ENCODE measurements at regions not wholly inside any gene's neighbourhood (a gene's known extent, or its start where the extent isn't known, plus 50 kb on each side); places are given as distances from the start of the nearest gene placed in this dataset.
"Not testable (repeated sequence)": the region's sequence is repeated elsewhere in the genome, so short reads cannot be mapped to it uniquely, and the experiment has no call there.

DNA sequence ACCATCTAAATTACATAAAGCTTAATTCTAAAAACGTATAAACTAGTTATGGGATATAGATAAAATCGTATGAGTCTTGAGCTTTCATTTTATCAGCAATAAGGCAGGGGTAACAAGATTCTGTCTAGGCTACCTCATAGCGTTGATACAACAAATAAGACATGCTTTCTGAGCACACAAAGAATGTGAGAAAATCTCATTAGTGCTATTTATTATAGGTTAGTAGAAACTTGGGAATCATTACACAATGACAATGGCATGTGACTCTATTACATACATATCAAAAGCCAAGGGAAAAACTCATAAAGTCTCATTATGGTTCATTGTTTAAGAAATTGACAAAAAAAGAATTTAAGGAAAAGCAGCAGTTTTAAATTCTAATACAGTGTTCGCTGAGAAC, 448.6 kb downstream of the PLK2 start:
- ATAC-seq: no peak

DNA sequence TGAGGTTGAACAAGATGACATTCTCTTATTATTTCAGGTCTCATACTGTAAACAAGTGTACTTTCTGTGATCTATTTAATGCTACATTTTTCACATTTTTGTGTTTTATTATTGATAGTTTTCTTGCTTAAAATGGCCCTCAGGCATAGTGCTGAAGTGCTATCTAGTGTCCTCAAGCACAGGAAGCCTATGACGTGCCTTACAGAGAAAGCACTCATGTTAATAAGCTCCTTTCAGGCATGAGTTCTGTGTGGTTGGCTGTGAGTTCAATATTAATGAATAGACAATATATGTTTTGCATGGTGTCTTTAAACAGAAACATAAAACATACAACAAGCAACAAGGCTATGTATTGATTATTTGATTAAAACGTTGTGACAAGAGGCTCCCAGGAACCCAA, 450.1 kb downstream of the PLK2 start:
- no peak for ATAC-seq

DNA sequence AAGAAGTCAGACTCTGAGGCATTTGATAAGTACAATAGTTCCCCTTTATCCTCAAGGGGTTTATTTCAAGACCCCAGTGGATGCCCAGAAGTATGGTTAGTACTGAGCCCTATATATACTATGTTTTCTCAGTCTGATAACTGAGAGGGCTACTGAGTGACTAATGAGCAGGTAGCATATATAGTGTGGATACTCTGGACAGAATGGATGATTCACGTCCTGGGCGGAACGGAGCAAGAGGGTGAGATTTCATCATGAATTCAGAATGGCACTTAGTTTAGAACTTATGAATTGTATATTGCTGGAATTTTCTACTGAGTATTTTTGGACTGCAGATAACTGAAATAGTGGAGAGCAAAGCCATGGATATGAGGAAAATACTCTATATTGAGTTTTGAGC, 457.6 kb downstream of the PLK2 start:
- no peak for ATAC-seq

DNA sequence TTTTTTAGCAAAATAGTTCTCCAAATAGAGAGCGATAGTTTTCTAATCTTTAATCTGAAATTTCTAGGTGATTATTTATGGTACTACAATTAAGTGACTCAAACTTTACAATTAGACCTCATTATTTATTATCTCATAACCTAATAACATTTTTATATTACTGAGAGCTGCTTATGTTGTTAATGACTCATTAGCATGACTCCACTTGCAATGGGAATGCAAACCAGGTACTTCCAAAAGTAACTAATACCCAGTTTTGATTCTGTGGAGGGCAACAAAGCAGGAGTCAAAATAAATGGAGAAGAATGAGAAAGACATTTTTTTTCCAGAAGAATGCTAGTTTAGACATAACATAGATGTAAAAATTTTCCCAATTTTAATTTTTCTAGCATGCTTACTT, 466.0 kb downstream of the PLK2 start:
- ATAC-seq: no peak

GRCh38 chr5:57989378-57989777, 470.5 kb downstream of the PLK2 start:
- no peak for ATAC-seq

DNA sequence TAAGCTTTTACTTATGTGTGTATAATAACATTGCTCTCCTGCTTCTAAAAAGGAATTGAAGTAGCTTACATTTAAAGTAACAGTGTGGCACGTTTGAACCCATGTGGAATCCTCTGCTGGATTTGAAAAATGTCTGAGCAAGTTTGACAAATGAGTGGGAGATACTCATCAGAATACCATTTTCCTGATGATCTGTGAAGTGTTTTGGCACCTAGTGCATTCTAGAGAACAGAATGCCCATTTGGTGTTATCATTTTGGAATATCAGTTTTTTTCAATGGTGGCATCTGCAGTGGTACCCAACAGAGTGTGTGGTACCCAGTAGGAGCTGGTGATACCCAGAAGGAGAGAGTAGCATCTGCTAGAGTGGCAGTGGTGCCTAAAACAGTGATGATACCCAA, 471.1 kb downstream of the PLK2 start:
- ATAC-seq: no peak

GRCh38 chr5:57987552-57987951, 472.3 kb downstream of the PLK2 start:
- ATAC-seq: no peak

- ATAC-seq: no peak
Observed at GRCh38 chr5:57986761-57987341, 473.0 kb downstream of the PLK2 start.

DNA sequence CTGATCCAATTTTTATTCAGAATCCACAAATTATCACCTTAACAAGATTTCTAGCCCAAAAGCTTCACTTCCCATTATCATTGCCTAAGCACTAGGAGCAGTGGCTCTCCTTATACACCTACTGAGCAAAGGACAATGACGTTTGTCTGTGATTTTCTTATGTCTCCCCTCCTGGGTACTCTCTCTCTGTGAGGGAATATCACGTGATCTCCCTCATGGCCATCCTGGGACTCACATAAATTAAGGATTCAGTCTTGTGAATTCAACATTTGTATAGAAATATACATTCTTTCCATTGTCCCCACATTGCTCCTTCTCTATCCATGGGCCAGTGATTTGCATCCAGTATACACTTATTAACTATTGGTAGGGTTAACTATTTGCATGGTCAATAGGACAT, 476.5 kb downstream of the PLK2 start:
- ATAC-seq: no peak

GRCh38 chr5:57979671-57980070, 480.2 kb downstream of the PLK2 start:
- ATAC-seq: no peak

- ATAC-seq: no peak
Observed at GRCh38 chr5:57976506-57976905, 483.4 kb downstream of the PLK2 start.

- not testable (repeated sequence) for ATAC-seq
Observed at GRCh38 chr5:57972099-57972498, 487.8 kb downstream of the PLK2 start.

DNA sequence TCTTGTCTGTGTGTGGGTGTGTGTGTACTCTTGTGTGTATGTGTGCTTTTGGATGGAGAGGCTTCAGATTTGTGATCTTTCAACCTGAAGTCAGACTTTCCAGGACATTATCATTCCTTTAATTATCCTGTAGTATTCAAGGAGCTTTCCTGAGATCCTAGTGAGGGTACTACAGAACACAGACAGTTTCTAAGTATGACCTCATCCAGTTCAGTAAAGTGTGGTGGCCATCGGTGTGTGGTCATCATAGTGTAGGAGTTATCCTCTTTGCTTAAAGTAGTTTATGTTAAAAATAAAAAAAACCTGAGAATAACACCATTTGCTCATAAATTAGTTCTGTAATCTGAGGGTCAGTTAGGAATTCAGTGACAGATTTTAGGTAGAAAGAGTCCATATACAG, 478.0 kb upstream of the ACTBL2 start:
- no peak for ATAC-seq

GRCh38 chr5:57956636-57957035, 474.0 kb upstream of the ACTBL2 start:
- ATAC-seq: no peak

- no peak for ATAC-seq
Observed at GRCh38 chr5:57955511-57955910, 472.9 kb upstream of the ACTBL2 start.

GRCh38 chr5:57953792-57954191, 471.2 kb upstream of the ACTBL2 start:
- ATAC-seq: no peak

- ATAC-seq: no peak
Observed at GRCh38 chr5:57950616-57951228, 468.1 kb upstream of the ACTBL2 start.

- ATAC-seq: no peak
Observed at GRCh38 chr5:57948091-57948490, 465.5 kb upstream of the ACTBL2 start.

DNA sequence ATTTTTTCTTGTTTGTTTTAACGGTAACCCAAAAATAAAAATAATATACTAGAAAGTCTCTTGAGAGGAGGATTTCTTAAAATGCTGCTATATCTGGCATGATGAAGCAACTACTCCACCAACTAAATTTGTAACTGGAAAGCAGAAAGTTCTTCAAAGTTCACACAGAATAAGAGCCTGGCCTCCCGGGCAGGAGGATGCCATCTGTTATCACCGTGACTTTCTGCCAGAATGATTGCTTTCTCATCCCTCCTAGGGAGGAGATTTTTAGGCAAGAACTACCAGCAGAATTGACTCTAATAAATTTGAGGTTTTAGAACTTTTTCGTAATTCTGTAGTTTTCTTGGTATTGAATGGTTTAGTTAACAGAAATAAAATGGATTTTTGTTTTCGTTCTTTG, 464.6 kb upstream of the ACTBL2 start:
- no peak for ATAC-seq

DNA sequence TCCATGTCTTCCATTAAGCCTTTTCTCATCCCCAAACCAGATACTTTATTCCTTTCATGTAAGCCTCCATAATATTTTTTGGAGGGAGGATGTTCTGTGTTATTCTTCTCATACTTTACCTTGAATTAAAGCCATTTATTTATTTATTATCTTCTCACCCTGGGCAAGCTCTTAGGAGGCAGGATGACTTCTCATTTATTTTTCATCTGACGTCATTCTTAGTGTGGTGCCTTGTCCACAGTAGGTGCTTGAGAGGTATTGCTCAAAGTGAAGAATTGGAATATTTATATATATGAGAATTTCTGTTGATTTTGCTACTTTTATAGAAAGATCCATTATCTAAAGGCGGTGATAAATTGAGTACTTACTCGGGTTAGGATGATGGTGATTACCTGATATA, 458.3 kb upstream of the ACTBL2 start:
- ATAC-seq: no peak

DNA sequence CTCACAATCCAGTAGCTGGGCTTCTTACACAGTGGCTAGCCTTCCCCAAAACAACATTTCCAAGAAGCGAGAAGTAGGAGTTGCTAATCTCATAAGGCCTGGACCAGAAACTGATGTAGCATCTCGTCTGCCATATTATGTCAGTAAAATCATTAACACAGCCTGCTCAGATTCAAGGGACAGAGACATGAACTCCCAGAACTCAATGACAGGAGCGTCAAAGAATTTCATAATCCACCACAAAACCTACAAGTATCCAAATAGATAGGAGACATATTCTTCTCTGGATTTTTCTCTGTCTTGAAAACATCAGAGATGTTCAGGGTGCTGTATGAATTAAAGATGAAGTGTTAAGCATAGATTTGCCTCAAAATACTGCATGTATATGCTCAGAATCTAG, 457.6 kb upstream of the ACTBL2 start:
- ATAC-seq: no peak

DNA sequence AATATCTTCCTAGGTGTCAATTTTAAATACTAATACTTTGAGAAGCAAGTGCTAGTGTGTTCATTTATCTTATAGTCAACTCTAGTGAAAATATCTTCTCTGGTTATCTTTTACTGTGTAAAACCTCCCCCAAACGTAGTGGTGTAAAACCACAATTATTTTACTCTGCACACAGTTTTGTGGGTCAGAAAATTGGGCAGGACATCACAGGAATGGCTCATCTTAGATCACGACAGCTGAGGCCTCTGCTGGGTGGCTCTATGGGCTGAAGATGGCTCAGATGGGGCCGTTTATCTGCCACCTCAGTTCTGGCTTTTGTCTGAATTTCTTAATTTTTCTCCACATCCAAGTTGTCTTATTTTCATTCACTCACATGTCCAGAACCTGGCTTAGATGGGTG, 457.2 kb upstream of the ACTBL2 start:
- ATAC-seq: no peak

DNA sequence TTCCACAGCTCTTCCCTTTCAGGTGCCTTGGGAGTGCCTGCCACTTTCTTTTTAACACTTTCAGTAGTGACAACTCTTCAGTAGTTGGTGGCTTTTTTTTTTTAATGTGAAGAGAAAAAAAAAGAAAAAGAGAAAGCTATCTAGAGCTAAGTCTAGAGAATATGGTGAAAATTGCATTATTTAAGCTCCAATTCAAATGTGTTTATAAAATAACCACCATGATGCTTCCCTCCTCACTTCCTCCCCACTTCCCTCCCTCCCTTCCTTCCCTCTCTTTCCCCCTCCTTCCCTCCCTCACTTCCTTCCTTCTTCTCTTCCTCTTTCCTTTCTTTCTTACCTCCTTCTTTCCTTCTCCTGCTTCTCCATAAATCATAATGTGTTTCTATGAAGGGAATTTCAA, 456.7 kb upstream of the ACTBL2 start:
- ATAC-seq: no peak

- ATAC-seq: no peak
Observed at GRCh38 chr5:57938174-57938557, 455.6 kb upstream of the ACTBL2 start.

- no peak for ATAC-seq
Observed at GRCh38 chr5:57937501-57938173, 455.0 kb upstream of the ACTBL2 start.
